ENCODE measurements at regions not wholly inside any gene's neighbourhood (a gene's known extent, or its start where the extent isn't known, plus 50 kb on each side); places are given as distances from the start of the nearest gene placed in this dataset.
A peak's percentile ranks its signal among the peaks of the same experiment; 100 is the strongest.

DNA sequence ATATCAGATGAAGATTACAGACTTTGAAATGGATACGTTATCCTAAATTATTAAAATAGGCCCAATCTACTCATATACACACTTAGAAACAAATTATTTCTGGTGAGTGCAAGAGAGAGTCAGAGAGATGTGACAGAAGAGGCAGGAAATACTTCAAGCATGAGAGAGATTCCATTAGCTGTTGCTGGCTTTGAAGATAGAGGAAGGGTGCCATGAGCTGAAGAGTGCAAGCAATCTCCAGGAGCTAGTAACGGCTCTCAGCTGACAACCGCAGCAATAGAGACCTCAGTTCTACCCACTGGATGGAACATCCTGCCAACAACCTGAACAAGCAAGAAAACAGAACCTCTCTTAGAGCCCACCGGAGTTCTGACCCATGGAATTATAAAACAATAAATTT, 270.7 kb upstream of the SLITRK3 start:
- Histone ChIP-seq H3K4me1 (ENCODE audit: insufficient read depth, poor library complexity, severe bottlenecking) (peaks cover 4% of the 10 kb centered on the region), H3K27me3 (ENCODE audit: insufficient read depth, poor library complexity, severe bottlenecking) (no peaks in the 10 kb centered on the region), H3K9me3 (ENCODE audit: severe bottlenecking) (no peaks in the 10 kb centered on the region), H3K27ac (ENCODE audit: poor library complexity, severe bottlenecking) (no peak overlapping the region), H3K4me3 (ENCODE audit: severe bottlenecking) (no peak overlapping the region), H3K36me3 (ENCODE audit: low read depth) (no peaks in the 10 kb centered on the region)
- ATAC-seq (ENCODE audit: low read depth) (no peak), DNase-seq (ENCODE audit: low spot score) (no peak)
- TF ChIP-seq, protein P1, sequence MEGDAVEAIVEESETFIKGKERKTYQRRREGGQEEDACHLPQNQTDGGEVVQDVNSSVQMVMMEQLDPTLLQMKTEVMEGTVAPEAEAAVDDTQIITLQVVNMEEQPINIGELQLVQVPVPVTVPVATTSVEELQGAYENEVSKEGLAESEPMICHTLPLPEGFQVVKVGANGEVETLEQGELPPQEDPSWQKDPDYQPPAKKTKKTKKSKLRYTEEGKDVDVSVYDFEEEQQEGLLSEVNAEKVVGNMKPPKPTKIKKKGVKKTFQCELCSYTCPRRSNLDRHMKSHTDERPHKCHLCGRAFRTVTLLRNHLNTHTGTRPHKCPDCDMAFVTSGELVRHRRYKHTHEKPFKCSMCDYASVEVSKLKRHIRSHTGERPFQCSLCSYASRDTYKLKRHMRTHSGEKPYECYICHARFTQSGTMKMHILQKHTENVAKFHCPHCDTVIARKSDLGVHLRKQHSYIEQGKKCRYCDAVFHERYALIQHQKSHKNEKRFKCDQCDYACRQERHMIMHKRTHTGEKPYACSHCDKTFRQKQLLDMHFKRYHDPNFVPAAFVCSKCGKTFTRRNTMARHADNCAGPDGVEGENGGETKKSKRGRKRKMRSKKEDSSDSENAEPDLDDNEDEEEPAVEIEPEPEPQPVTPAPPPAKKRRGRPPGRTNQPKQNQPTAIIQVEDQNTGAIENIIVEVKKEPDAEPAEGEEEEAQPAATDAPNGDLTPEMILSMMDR (IDR thresholded peaks at IDR 0.05; ENCODE audit: poor library complexity, severe bottlenecking) = no peak

GRCh38 chr3:165464736-165465135, 268.6 kb upstream of the SLITRK3 start:
- Histone ChIP-seq H3K27me3 (ENCODE audit: insufficient read depth, poor library complexity, severe bottlenecking) (no peaks in the 10 kb centered on the region), H3K9me3 (ENCODE audit: severe bottlenecking) (no peaks in the 10 kb centered on the region), H3K4me3 (ENCODE audit: severe bottlenecking) (no peak overlapping the region), H3K4me1 (ENCODE audit: insufficient read depth, poor library complexity, severe bottlenecking) (peaks cover 8% of the 10 kb centered on the region), H3K36me3 (ENCODE audit: low read depth) (no peaks in the 10 kb centered on the region), H3K27ac (ENCODE audit: poor library complexity, severe bottlenecking) (no peak overlapping the region)
- ATAC-seq (ENCODE audit: low read depth) = peak; percentile 76
- DNase-seq (ENCODE audit: low spot score) = no peak
- TF ChIP-seq, protein P1 (IDR thresholded peaks at IDR 0.05; ENCODE audit: poor library complexity, severe bottlenecking) = no peak

- H3K27me3 ChIP-seq (ENCODE audit: insufficient read depth, poor library complexity, severe bottlenecking) = no peaks in the 10 kb centered on the region
- no peak overlapping the region for H3K4me3 ChIP-seq (ENCODE audit: severe bottlenecking)
- H3K9me3 ChIP-seq (ENCODE audit: severe bottlenecking) = no peaks in the 10 kb centered on the region
- H3K27ac ChIP-seq (ENCODE audit: poor library complexity, severe bottlenecking) = no peak overlapping the region
- DNase-seq (ENCODE audit: low spot score) (no peak), ATAC-seq (ENCODE audit: low read depth) (no peak)
- TF ChIP-seq, protein P1 (IDR thresholded peaks at IDR 0.05; ENCODE audit: poor library complexity, severe bottlenecking) = no peak
- peaks cover 10% of the 10 kb centered on the region for H3K4me1 ChIP-seq (ENCODE audit: insufficient read depth, poor library complexity, severe bottlenecking)
- no peaks in the 10 kb centered on the region for H3K36me3 ChIP-seq (ENCODE audit: low read depth)
These were observed 267.3 kb upstream of the SLITRK3 start for GRCh38 chr3:165463531-165463930.

DNA sequence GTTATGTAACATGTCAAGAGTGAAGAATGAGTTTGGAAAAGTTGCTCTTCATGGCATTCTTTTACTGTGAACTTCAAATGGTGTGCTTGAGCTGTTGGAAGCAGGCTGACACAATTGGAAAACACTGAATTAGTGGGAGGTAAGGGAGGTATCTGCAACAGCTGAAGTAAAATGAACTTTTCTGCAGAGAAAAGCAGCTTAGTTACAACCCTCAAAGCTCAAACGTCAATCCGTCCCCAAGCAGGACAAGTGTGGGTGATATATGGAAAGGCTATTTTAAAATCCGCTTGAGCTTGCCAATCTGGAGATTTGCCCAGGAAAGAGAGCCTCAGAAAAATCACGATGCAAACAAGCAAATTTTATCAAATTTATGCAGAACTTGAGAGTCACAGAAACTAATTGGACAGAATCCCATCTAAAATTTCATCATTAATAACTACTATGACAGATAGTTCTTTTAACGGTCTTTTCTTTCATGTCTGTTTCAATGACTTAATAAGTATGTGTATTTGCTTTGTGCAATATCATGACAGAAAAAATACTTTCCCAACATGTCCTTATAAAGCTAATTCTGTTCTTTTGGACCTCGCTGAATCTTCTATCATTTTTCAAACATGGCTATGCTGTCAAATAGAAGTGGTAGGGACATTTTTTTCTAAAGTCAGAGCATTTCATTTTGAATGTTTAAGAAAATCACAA, 266.6 kb upstream of the SLITRK3 start:
- no peak for DNase-seq (ENCODE audit: low spot score)
- TF ChIP-seq, protein P1 (IDR thresholded peaks at IDR 0.05; ENCODE audit: poor library complexity, severe bottlenecking) = no peak
- ATAC-seq (ENCODE audit: low read depth) = no peak
- Histone ChIP-seq H3K36me3 (ENCODE audit: low read depth) (no peaks in the 10 kb centered on the region), H3K27me3 (ENCODE audit: insufficient read depth, poor library complexity, severe bottlenecking) (no peaks in the 10 kb centered on the region), H3K27ac (ENCODE audit: poor library complexity, severe bottlenecking) (no peak overlapping the region), H3K4me3 (ENCODE audit: severe bottlenecking) (no peak overlapping the region), H3K4me1 (ENCODE audit: insufficient read depth, poor library complexity, severe bottlenecking) (peaks cover 10% of the 10 kb centered on the region), H3K9me3 (ENCODE audit: severe bottlenecking) (no peaks in the 10 kb centered on the region)

Data from RWPE2 (cell line).